ENCODE measurements at regions not wholly inside any gene's neighbourhood (a gene's known extent, or its start where the extent isn't known, plus 50 kb on each side); places are given as distances from the start of the nearest gene placed in this dataset.

GRCh38 chr7:45294559-45294958, 137.0 kb downstream of the RAMP3 start:
- H3K4me3 Mint-ChIP-seq = no peak overlapping the region
- TF ChIP-seq GTF2I (CRISPR knock-in tag; conservative IDR thresholded peaks at IDR 0.05) (no peak), CREM (CRISPR knock-in tag; IDR thresholded peaks at IDR 0.05) (no peak), ATF1 (CRISPR knock-in tag; IDR thresholded peaks at IDR 0.05) (no peak), PRRX2 (CRISPR knock-in tag; IDR thresholded peaks at IDR 0.05) (no peak), ZNF425 (CRISPR knock-in tag; conservative IDR thresholded peaks at IDR 0.05) (no peak), JAZF1 (CRISPR knock-in tag; IDR thresholded peaks at IDR 0.05) (no peak), ZNF263 (CRISPR knock-in tag; IDR thresholded peaks at IDR 0.05; ENCODE audit: low read depth) (no peak), ZNF219 (CRISPR knock-in tag; IDR thresholded peaks at IDR 0.05; ENCODE audit: borderline replicate concordance) (no peak), ZNF281 (CRISPR knock-in tag; IDR thresholded peaks at IDR 0.05) (no peak), NR3C1 (CRISPR knock-in tag; conservative IDR thresholded peaks at IDR 0.05; ENCODE audit: low read depth) (no peak), ATF6 (CRISPR knock-in tag; IDR thresholded peaks at IDR 0.05) (no peak), NR2C2 (CRISPR knock-in tag; IDR thresholded peaks at IDR 0.05) (no peak), AR (CRISPR knock-in tag; IDR thresholded peaks at IDR 0.05) (no peak), MXD4 (CRISPR knock-in tag; IDR thresholded peaks at IDR 0.05; ENCODE audit: borderline replicate concordance) (no peak), SOX15 (CRISPR knock-in tag; IDR thresholded peaks at IDR 0.05) (no peak), OVOL2 (CRISPR knock-in tag; IDR thresholded peaks at IDR 0.05; ENCODE audit: borderline replicate concordance) (no peak), EMX1 (CRISPR knock-in tag; IDR thresholded peaks at IDR 0.05) (no peak)
- DNase-seq (ENCODE audit: low spot score) = no peak
- POLR2A ChIA-PET = no interaction called here
- H3K36me3 Mint-ChIP-seq = peaks cover 4% of the 10 kb centered on the region; the same call in 1 of the 2 replicates
- no peak overlapping the region for H3K27ac Mint-ChIP-seq
- peaks cover 4% of the 10 kb centered on the region; the same call in 1 of the 2 replicates for H3K4me1 Mint-ChIP-seq
- peaks cover 10% of the 10 kb centered on the region for H3K9me3 Mint-ChIP-seq
- H3K27me3 Mint-ChIP-seq (ENCODE audit: low read depth) = no peaks in the 10 kb centered on the region; the same call in 1 of the 2 replicates
- no peak for ATAC-seq
- CTCF ChIA-PET = interaction anchor here (1.0 kb wide), 1 partner anchor 34 kb away, joined by 3 read pairs; no protein-coding TSS in a partner anchor

- Mint-ChIP-seq H3K27ac (no peak overlapping the region), H3K4me1 (peaks cover 3% of the 10 kb centered on the region; the same call in 1 of the 2 replicates), H3K36me3 (no peaks in the 10 kb centered on the region)
These were observed 137.6 kb downstream of the RAMP3 start for GRCh38 chr7:45295222-45295621.

More at GRCh38 chr7:45295222-45295621, 137.6 kb downstream of the RAMP3 start:
- no peaks in the 10 kb centered on the region; the same call in 1 of the 2 replicates for H3K27me3 Mint-ChIP-seq (ENCODE audit: low read depth)
- TF ChIP-seq CTCF (IDR thresholded peaks at IDR 0.05) (no peak), ZNF416 (CRISPR knock-in tag; IDR thresholded peaks at IDR 0.05) (no peak), AR (CRISPR knock-in tag; IDR thresholded peaks at IDR 0.05) (no peak)
- ATAC-seq = no peak
- ChIA-PET POLR2A (no interaction called here), CTCF (interaction anchor here (1.0 kb wide), 1 partner anchor 35 kb away, joined by 3 read pairs; no protein-coding TSS in a partner anchor)
- no peak for DNase-seq (ENCODE audit: low spot score)
- peaks cover 4% of the 10 kb centered on the region for H3K9me3 Mint-ChIP-seq
- H3K4me3 Mint-ChIP-seq = no peak overlapping the region

All from WTC11 (cell line).